GM23248 (cell line): ENCODE measurements at regions not wholly inside any gene's neighbourhood (a gene's known extent, or its start where the extent isn't known, plus 50 kb on each side); places are given as distances from the start of the nearest gene placed in this dataset.

Experiments
- DNase-seq: peaks from one replicate; pipeline ENCODE4 v3.0.0-alpha.2; 2015
- H2AFZ ChIP-seq: fragments of 200-600 bp; sonication (generic); 2 replicates; pipeline ENCODE4 v1.6.1; 2016; ENCODE audit warnings: antibody characterized with exemption
- H3F3A ChIP-seq: fragments of 200-600 bp; sonication (generic); 2 replicates; pipeline ENCODE4 v1.6.1; 2016; ENCODE audit warnings: mild to moderate bottlenecking, antibody characterized with exemption, mixed run types; ENCODE audit not compliant: insufficient read depth
- H3K27ac ChIP-seq: fragments of 200-600 bp; sonication (generic); 2 replicates; pipeline ENCODE4 v1.5.1; 2016; ENCODE audit warnings: mild to moderate bottlenecking
- H3K27me3 ChIP-seq: fragments of 200-600 bp; sonication (generic); replicated peaks from 2 replicates; pipeline ENCODE4 v1.6.1; 2016; ENCODE audit warnings: mild to moderate bottlenecking; ENCODE audit not compliant: insufficient read depth
- H3K36me3 ChIP-seq: fragments of 200-600 bp; sonication (generic); 2 replicates; pipeline ENCODE4 v1.6.1; 2016; ENCODE audit warnings: low read depth, mild to moderate bottlenecking
- H3K4me1 ChIP-seq: fragments of 200-600 bp; sonication (generic); 2 replicates; pipeline ENCODE4 v1.6.1; 2016; ENCODE audit warnings: mild to moderate bottlenecking; ENCODE audit not compliant: insufficient read depth
- H3K4me2 ChIP-seq: fragments of 200-600 bp; sonication (generic); one replicate; pipeline ENCODE4 v1.6.1; 2016; ENCODE audit warnings: mild to moderate bottlenecking; ENCODE audit not compliant: unreplicated experiment
- H3K4me3 ChIP-seq: fragments of 200-600 bp; sonication (generic); 2 replicates; pipeline ENCODE4 v1.5.1; 2016; ENCODE audit warnings: mild to moderate bottlenecking
- H3K79me2 ChIP-seq: fragments of 200-600 bp; sonication (generic); 2 replicates; pipeline ENCODE4 v1.6.1; 2016; ENCODE audit warnings: mild to moderate bottlenecking; ENCODE audit not compliant: insufficient read depth
- H3K9ac ChIP-seq: fragments of 200-600 bp; sonication (generic); 2 replicates; pipeline ENCODE4 v1.6.1; 2016; ENCODE audit warnings: mild to moderate bottlenecking
- H3K9me2 ChIP-seq: fragments of 200-600 bp; sonication (generic); 2 replicates; pipeline ENCODE4 v1.6.1; 2016; ENCODE audit warnings: mixed run types, mild to moderate bottlenecking, moderate library complexity; ENCODE audit not compliant: insufficient read depth
- H3K9me3 ChIP-seq: fragments of 200-600 bp; sonication (generic); one replicate; pipeline ENCODE4 v1.6.1; 2017; ENCODE audit warnings: low read depth
- H4K20me1 ChIP-seq: fragments of 200-600 bp; sonication (generic); 2 replicates; pipeline ENCODE4 v1.6.0; 2016; ENCODE audit not compliant: insufficient read depth
- EZH2 ChIP-seq: fragments of 200-600 bp; sonication (generic); IDR thresholded peaks from 2 replicates; pipeline ENCODE4 v1.6.1; 2018; ENCODE audit warnings: antibody characterized with exemption, mild to moderate bottlenecking; ENCODE audit not compliant: insufficient read depth, poor library complexity, severe bottlenecking
- EZH2phosphoT487 ChIP-seq: fragments of 200-600 bp; sonication (generic); IDR thresholded peaks from 2 replicates; pipeline ENCODE4 v1.6.1; 2018; ENCODE audit warnings: antibody characterized with exemption, moderate library complexity, mild to moderate bottlenecking, low read depth; ENCODE audit not compliant: insufficient read depth
- WGBS, 2 experiments: methylation state at CpG; one replicate each; pipeline ENCODE4 v1.1.6; 2015 to 2017; ENCODE audit warnings: low lambda C conversion rate in 2 of 2, low coverage in 1 of 2; ENCODE audit errors: missing lambda C conversion rate in 2 of 2; 5-methylcytosine and 5-hydroxymethylcytosine counted together
- in situ Hi-C: fragments of 300-500 bp; cut with MboI; formaldehyde crosslinking; loops from 2 replicates; pipeline ENCODE4 v1.15.0; 2020

DNA sequence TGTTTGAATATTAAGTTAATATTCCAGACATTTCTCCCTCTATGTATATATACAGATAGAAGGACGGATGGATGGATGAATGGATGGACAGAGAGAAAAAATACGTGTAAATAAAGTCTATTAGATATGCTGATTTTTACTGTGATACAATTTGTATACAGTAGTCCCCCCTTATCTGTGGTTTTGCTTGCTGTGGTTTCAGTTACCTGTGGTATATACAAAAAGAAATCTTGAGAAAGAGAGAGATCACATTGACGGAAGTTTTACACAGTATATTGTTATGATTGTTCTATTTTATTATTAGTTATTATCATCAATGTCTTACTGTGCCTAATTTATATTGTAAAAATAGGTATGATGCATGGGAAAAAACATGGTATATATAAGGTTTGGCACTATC lies 290.2 kb downstream of the UTRN start:
- Histone ChIP-seq H3K27me3 (no peaks in the 10 kb centered on the region), H3K36me3 (0 out of 2 replicates have a peak, but pooled peaks cover 17% of the 10 kb centered on the region), H2AFZ (no peak overlapping the region), H4K20me1 (no peaks in the 10 kb centered on the region), H3K4me1 (peaks cover 17% of the 10 kb centered on the region), H3K27ac (no peak overlapping the region), H3K9me3 (no peaks in the 10 kb centered on the region), H3K79me2 (no peaks in the 10 kb centered on the region), H3K9ac (no peak overlapping the region), H3K9me2 (no peaks in the 10 kb centered on the region), H3K4me2 (no peak overlapping the region), H3F3A (peaks cover 28% of the 10 kb centered on the region), H3K4me3 (no peak overlapping the region)
- in situ Hi-C loops: loop anchor here (25.0 kb wide), 1 partner anchor 1062 kb away; no protein-coding TSS in a partner anchor
- DNase-seq: no peak
- no peak for TF ChIP-seq EZH2phosphoT487
- no peak for TF ChIP-seq EZH2
- 97% methylated on average over 3 of the region's 3 CpGs for WGBS, 2 experiments

DNA sequence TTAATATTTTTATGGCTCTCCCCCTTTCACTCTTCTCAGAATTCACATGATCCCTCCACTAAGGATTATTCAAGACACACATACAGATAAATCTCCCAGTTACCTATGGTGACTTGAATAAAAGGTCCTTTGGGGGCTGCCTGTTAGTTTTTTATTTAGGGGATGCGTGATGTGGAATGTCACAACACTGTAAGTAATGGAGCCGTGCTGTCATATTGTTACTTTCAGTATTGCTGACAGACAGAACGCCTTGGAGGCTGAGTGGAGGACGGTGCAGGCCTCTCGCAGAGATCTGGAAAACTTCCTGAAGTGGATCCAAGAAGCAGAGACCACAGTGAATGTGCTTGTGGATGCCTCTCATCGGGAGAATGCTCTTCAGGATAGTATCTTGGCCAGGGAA lies 291.7 kb downstream of the UTRN start:
- 0 out of 2 replicates have a peak, but pooled peaks cover 13% of the 10 kb centered on the region for H3K36me3 ChIP-seq
- no peak overlapping the region for H3K9ac ChIP-seq
- no peak overlapping the region for H2AFZ ChIP-seq
- peaks cover 20% of the 10 kb centered on the region for H3K4me1 ChIP-seq
- H3K9me3 ChIP-seq: no peaks in the 10 kb centered on the region
- no peaks in the 10 kb centered on the region for H3K27me3 ChIP-seq
- WGBS, 2 experiments: 81 to 83% methylated on average over 6 of the region's 6 CpGs
- H4K20me1 ChIP-seq: no peaks in the 10 kb centered on the region
- H3K27ac ChIP-seq: no peak overlapping the region
- H3F3A ChIP-seq: peaks cover 31% of the 10 kb centered on the region
- H3K4me3 ChIP-seq: no peak overlapping the region
- no peak for TF ChIP-seq EZH2
- TF ChIP-seq EZH2phosphoT487: no peak
- no peaks in the 10 kb centered on the region for H3K79me2 ChIP-seq
- in situ Hi-C loops: loop anchor here (25.0 kb wide), 1 partner anchor 1060 kb away; no protein-coding TSS in a partner anchor
- no peaks in the 10 kb centered on the region for H3K9me2 ChIP-seq
- H3K4me2 ChIP-seq: no peak overlapping the region
- DNase-seq: no peak

DNA sequence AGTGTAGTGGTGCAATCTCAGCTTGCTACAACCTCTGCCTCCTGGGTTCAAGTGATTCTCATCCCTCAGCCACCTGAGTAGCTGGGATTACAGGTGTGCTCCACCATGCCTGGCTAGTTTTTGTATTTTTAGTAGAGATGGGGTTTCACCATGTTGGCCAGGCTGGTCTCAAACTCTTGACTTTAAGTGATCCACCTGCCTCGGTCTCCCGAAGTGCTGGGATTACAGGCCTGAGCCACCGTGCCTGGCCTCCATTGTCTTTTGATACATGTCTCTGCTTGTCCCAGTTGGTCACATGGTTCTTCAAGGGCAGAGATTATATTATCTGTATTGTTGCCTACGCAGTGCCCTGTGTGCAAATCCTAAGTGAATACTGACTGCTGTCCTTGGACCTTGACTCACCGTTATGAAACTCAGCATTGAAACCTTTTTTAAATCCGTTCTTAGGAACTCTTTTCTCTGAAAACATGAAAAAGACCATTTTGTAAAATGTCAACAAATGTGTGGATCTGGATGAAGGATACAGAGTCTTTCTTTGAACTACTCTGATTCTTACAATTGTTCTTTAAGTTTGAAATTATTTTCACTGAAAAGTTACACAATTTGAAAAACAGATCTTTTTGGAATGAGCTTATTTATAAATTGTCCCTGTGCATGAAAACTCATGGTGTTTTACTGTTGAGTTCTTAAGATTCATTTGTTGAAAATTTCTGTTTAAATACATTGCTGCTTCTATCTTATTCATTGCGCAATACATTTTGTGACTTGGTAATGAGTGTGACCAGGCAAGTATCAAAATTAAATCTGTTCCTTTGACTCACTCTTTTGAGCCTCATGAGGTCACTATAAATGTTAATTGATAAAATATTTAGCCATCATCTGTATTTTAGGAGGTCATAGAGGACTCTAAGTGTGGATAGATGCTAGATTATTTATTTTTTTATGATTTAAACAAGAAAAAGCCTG lies 293.5 kb downstream of the UTRN start:
- in situ Hi-C loops: loop anchor here (25.0 kb wide), 1 partner anchor 1059 kb away; no protein-coding TSS in a partner anchor
- H3K27me3 ChIP-seq: no peaks in the 10 kb centered on the region
- peaks cover 38% of the 10 kb centered on the region for H3K4me1 ChIP-seq
- H3F3A ChIP-seq: peaks cover 45% of the 10 kb centered on the region
- no peaks in the 10 kb centered on the region for H4K20me1 ChIP-seq
- no peak for TF ChIP-seq EZH2
- TF ChIP-seq EZH2phosphoT487: no peak
- no peak overlapping the region for H2AFZ ChIP-seq
- H3K27ac ChIP-seq: peak overlapping the region; percentile 50
- no peaks in the 10 kb centered on the region for H3K79me2 ChIP-seq
- 76 to 79% methylated on average over 7 of the region's 7 CpGs for WGBS, 2 experiments
- peak; percentile 84 for DNase-seq
- 0 out of 2 replicates have a peak, but pooled peaks cover 13% of the 10 kb centered on the region for H3K36me3 ChIP-seq
- no peak overlapping the region for H3K9ac ChIP-seq
- no peaks in the 10 kb centered on the region for H3K9me3 ChIP-seq
- no peak overlapping the region for H3K4me2 ChIP-seq
- no peaks in the 10 kb centered on the region for H3K9me2 ChIP-seq
- no peak overlapping the region for H3K4me3 ChIP-seq

DNA sequence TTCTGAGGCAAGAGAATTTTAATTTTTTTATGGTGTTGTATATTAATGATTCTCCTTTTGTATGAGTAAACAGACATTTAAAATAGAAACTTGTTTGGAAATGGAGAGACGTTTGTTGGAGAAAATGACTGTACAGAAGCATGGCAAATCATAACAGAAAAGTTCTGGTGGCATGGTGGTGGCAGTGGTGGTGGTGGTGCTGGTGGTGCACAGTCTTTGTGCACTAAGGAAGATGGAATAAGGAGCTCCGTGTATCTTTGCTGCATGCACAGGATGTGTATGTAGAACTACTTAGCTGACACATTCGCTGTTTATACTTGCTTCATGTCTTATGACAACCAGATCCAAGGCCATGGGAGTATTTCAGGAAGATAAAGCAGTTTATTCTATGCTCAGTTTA lies 294.9 kb downstream of the UTRN start:
- no peaks in the 10 kb centered on the region for H3K9me3 ChIP-seq
- H3K4me2 ChIP-seq: no peak overlapping the region
- no peaks in the 10 kb centered on the region for H3K9me2 ChIP-seq
- peaks cover 48% of the 10 kb centered on the region for H3F3A ChIP-seq
- H3K27ac ChIP-seq: no peak overlapping the region
- WGBS, 2 experiments: 77 to 82% methylated on average over 3 of the region's 3 CpGs
- peaks cover 10% of the 10 kb centered on the region; the same call in 1 of the 2 replicates for H3K79me2 ChIP-seq
- H2AFZ ChIP-seq: no peak overlapping the region
- H3K4me3 ChIP-seq: no peak overlapping the region
- H3K4me1 ChIP-seq: peaks cover 39% of the 10 kb centered on the region
- no peak for TF ChIP-seq EZH2phosphoT487
- TF ChIP-seq EZH2: no peak
- peaks cover 15% of the 10 kb centered on the region; the same call in 1 of the 2 replicates for H3K36me3 ChIP-seq
- in situ Hi-C loops: loop anchor here (25.0 kb wide), 1 partner anchor 1057 kb away; no protein-coding TSS in a partner anchor
- no peak for DNase-seq
- no peaks in the 10 kb centered on the region for H4K20me1 ChIP-seq
- no peak overlapping the region for H3K9ac ChIP-seq
- no peaks in the 10 kb centered on the region for H3K27me3 ChIP-seq
